ENCODE measurements at regions not wholly inside any gene's neighbourhood (a gene's known extent, or its start where the extent isn't known, plus 50 kb on each side); places are given as distances from the start of the nearest gene placed in this dataset.

DNA sequence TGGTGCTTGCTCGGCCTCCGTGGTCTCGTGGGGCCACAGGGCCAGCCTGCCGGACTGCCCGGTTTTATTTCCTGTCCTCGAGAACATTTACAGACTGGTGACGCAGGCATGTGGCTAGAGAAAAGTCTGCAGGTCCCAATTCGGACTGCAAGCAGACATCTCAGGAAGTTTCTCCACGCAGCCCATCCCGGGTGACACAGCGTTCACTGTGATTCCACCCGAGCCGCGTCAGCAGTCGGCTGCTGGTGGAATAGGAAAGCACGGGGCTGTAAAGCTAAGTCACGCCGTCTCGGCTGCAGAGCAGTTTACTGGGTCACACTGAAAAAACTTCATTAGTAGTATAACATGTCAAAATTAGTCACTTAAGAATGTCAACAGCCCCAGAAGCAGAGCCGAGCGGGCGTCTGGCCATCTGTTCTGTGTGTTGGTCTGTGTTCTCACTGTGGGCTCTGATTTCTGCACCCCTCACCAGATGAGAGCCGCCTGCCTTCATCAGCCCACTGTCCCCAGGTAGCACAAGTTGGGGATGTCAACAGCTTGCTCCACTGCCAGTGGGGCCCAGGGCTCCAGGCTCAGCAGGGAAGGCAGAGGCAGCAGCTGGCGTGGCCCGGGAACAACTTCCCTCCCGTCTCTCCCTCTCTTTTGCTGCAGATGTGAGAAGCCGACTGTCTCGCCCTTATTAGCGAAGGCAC is 363.7 kb downstream of the IRX2 start:
- Mint-ChIP-seq H3K27me3 (ENCODE audit: low read depth) (no peaks in the 10 kb centered on the region), H3K9me3 (peaks cover 3% of the 10 kb centered on the region), H3K36me3 (ENCODE audit: low read depth) (no peaks in the 10 kb centered on the region), H3K4me1 (ENCODE audit: low read depth) (no peaks in the 10 kb centered on the region), H3K27ac (no peak overlapping the region), H3K4me3 (no peak overlapping the region)

GRCh38 chr5:2387250-2387633 is 364.2 kb downstream of the IRX2 start:
- Mint-ChIP-seq H3K27me3 (ENCODE audit: low read depth) (no peaks in the 10 kb centered on the region), H3K4me1 (ENCODE audit: low read depth) (no peaks in the 10 kb centered on the region), H3K4me3 (no peak overlapping the region), H3K27ac (no peak overlapping the region), H3K9me3 (no peaks in the 10 kb centered on the region), H3K36me3 (ENCODE audit: low read depth) (no peaks in the 10 kb centered on the region)

DNA sequence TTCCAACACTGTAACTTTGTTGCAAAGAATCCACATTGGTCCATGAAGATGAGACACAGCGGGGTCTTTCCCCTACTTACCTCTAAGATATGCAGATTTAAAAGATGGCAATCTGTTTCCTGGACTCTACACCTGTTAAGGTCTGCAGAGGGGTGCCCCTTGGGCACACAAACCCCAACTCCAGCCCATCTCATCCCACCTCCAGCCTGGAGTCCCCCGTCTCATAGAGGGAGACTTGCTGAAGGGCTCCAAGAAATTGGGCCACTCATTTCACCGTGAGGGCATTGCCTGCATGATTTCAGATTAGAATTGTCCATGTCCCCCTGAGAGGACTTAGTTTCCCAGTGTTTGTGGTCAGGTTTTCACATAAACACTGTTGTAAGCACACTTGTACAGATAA is 365.7 kb downstream of the IRX2 start:
- H3K9me3 Mint-ChIP-seq, result no peaks in the 10 kb centered on the region
- no peak overlapping the region for H3K4me3 Mint-ChIP-seq
- no peaks in the 10 kb centered on the region for H3K27me3 Mint-ChIP-seq (ENCODE audit: low read depth)
- no peak overlapping the region for H3K27ac Mint-ChIP-seq
- H3K4me1 Mint-ChIP-seq (ENCODE audit: low read depth), result no peaks in the 10 kb centered on the region
- H3K36me3 Mint-ChIP-seq (ENCODE audit: low read depth), result no peaks in the 10 kb centered on the region

DNA sequence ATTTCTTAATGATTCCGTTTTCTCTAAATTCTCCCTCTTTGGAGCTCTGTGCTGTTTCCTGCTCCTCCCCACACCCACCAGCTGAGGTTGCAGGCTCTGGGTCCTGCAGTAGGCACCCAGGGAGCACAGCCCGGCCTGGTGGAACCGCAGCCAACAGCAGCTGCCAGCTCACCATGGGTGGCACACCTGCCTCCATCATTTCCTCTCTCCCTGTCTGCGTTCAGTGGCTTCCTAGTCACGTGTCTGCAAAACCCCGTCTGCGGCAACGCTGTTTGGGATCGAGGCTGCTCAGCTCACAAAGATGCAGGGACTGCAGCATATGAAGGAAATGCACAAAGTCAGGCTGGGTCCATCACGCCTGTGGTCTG is 367.8 kb downstream of the IRX2 start:
- Mint-ChIP-seq H3K27me3 (ENCODE audit: low read depth) (no peaks in the 10 kb centered on the region), H3K4me1 (ENCODE audit: low read depth) (no peaks in the 10 kb centered on the region), H3K36me3 (ENCODE audit: low read depth) (no peaks in the 10 kb centered on the region), H3K9me3 (no peaks in the 10 kb centered on the region), H3K27ac (no peak overlapping the region), H3K4me3 (no peak overlapping the region)

- Mint-ChIP-seq H3K4me1 (ENCODE audit: low read depth) (no peaks in the 10 kb centered on the region), H3K9me3 (no peaks in the 10 kb centered on the region), H3K36me3 (ENCODE audit: low read depth) (no peaks in the 10 kb centered on the region), H3K27ac (no peak overlapping the region), H3K27me3 (ENCODE audit: low read depth) (no peaks in the 10 kb centered on the region), H3K4me3 (no peak overlapping the region)
Measured at GRCh38 chr5:2382776-2383697, 368.4 kb downstream of the IRX2 start.

DNA sequence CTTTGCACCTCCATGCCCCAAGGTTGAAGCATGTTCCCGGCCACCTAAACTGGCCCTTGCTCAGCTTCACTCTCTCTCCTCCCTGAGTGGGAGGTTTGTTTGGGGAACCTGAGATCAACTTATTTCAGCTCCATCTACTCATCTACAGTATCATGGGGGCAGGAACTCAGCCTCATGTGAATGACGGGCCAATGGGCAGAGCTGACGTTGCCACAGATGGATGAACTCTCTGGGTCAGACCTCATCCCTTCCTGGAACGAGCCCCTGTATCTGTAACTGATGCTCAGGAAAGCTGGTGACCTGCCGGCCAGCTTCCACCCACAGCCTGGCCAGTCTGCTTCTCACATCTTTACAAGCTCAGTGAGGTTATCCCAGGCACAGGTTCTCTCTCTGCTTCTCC is 369.6 kb downstream of the IRX2 start:
- Mint-ChIP-seq H3K27me3 (ENCODE audit: low read depth) (no peaks in the 10 kb centered on the region), H3K27ac (no peak overlapping the region), H3K9me3 (no peaks in the 10 kb centered on the region), H3K4me1 (ENCODE audit: low read depth) (no peaks in the 10 kb centered on the region), H3K4me3 (no peak overlapping the region), H3K36me3 (ENCODE audit: low read depth) (no peaks in the 10 kb centered on the region)

DNA sequence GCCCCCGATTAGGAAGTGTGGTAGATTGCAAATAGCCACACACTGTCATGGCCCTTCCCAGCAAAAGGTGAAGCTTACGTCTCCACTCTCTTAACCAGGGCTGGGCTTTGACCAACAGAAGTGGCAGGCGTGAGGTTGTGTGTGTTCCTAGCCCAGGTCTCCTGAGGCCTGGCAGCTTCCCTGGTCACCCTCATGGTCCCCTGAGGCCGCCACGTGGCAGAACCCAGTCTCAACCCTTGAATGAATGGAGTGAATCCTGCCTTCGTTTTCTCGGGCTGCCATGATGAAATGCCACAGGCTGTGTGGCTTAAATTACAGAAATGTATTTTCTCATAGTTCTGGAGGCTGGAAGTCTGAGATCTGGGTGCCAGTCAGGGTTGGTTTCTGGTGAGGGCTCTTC is 370.4 kb downstream of the IRX2 start:
- Mint-ChIP-seq H3K27me3 (ENCODE audit: low read depth) (no peaks in the 10 kb centered on the region), H3K4me1 (ENCODE audit: low read depth) (no peaks in the 10 kb centered on the region), H3K27ac (no peak overlapping the region), H3K9me3 (no peaks in the 10 kb centered on the region), H3K36me3 (ENCODE audit: low read depth) (no peaks in the 10 kb centered on the region), H3K4me3 (no peak overlapping the region)

- Mint-ChIP-seq H3K4me3 (no peak overlapping the region), H3K27me3 (ENCODE audit: low read depth) (no peaks in the 10 kb centered on the region), H3K4me1 (ENCODE audit: low read depth) (no peaks in the 10 kb centered on the region), H3K27ac (no peak overlapping the region), H3K9me3 (no peaks in the 10 kb centered on the region), H3K36me3 (ENCODE audit: low read depth) (no peaks in the 10 kb centered on the region)
Measured at GRCh38 chr5:2378976-2379375, 372.5 kb downstream of the IRX2 start.

DNA sequence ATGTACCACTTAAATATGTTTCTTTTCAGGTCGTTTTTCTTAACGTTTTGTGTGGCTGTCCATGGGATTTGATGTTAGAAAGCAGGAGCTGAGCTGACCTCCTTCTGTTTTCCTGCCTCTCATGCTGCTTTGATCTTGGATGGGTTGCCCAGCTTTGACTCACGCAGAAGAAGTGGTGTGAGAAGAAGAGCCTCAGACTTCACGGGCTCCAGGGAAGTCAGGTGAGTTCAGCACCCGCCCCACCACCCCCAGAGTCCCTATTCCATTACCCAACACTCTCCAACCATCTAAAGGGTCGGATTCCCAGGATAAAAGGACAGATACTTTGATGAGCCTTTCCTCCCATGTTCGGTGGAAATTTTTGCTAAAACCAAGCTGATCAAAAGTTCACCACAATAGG is 373.4 kb downstream of the IRX2 start:
- Mint-ChIP-seq H3K27ac (no peak overlapping the region), H3K27me3 (ENCODE audit: low read depth) (no peaks in the 10 kb centered on the region), H3K4me1 (ENCODE audit: low read depth) (no peaks in the 10 kb centered on the region), H3K36me3 (ENCODE audit: low read depth) (no peaks in the 10 kb centered on the region), H3K4me3 (no peak overlapping the region), H3K9me3 (peaks cover 4% of the 10 kb centered on the region)

- H3K4me3 Mint-ChIP-seq, result no peak overlapping the region
- peaks cover 17% of the 10 kb centered on the region for H3K9me3 Mint-ChIP-seq
Measured at GRCh38 chr5:2376486-2376885, 375.0 kb downstream of the IRX2 start.

GRCh38 chr5:2375757-2376250 is 375.7 kb downstream of the IRX2 start:
- Mint-ChIP-seq H3K36me3 (ENCODE audit: low read depth) (no peaks in the 10 kb centered on the region), H3K4me1 (ENCODE audit: low read depth) (no peaks in the 10 kb centered on the region), H3K9me3 (peaks cover 17% of the 10 kb centered on the region), H3K4me3 (no peak overlapping the region), H3K27ac (no peak overlapping the region), H3K27me3 (ENCODE audit: low read depth) (no peaks in the 10 kb centered on the region)

More at GRCh38 chr5:2376486-2376885, 375.0 kb downstream of the IRX2 start:
- Mint-ChIP-seq H3K27ac (no peak overlapping the region), H3K36me3 (ENCODE audit: low read depth) (no peaks in the 10 kb centered on the region), H3K27me3 (ENCODE audit: low read depth) (no peaks in the 10 kb centered on the region), H3K4me1 (ENCODE audit: low read depth) (no peaks in the 10 kb centered on the region)

GRCh38 chr5:2375291-2375690 is 376.2 kb downstream of the IRX2 start:
- Mint-ChIP-seq H3K9me3 (peaks cover 18% of the 10 kb centered on the region), H3K36me3 (ENCODE audit: low read depth) (no peaks in the 10 kb centered on the region), H3K4me3 (no peak overlapping the region), H3K4me1 (ENCODE audit: low read depth) (no peaks in the 10 kb centered on the region), H3K27me3 (ENCODE audit: low read depth) (no peaks in the 10 kb centered on the region), H3K27ac (no peak overlapping the region)

GRCh38 chr5:2374703-2375102 is 376.8 kb downstream of the IRX2 start:
- Mint-ChIP-seq H3K9me3 (peaks cover 24% of the 10 kb centered on the region), H3K27me3 (ENCODE audit: low read depth) (no peaks in the 10 kb centered on the region), H3K27ac (no peak overlapping the region), H3K4me3 (no peak overlapping the region), H3K36me3 (ENCODE audit: low read depth) (no peaks in the 10 kb centered on the region), H3K4me1 (ENCODE audit: low read depth) (no peaks in the 10 kb centered on the region)

DNA sequence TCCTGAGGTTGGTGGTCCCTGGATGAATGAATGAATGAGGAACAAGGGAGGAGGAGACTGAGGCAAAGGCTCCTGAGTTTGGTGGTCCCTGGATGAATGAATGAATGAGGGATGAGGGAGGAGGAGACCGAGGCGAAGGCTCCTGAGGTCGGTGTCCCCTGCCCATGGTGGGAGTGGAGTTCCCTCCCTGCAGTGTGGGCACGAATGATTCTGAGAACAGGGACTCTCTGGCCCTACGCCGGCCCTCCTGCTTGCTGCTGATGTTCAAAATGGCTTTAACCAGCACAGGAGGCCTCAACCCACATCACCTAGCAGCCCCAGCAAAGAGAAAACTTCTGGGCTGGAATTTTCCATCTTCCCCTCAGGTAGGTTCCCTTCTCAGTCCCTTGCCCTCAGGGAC is 377.8 kb downstream of the IRX2 start:
- Mint-ChIP-seq H3K36me3 (ENCODE audit: low read depth) (no peaks in the 10 kb centered on the region), H3K9me3 (peaks cover 31% of the 10 kb centered on the region), H3K27me3 (ENCODE audit: low read depth) (no peaks in the 10 kb centered on the region), H3K4me3 (no peak overlapping the region), H3K4me1 (ENCODE audit: low read depth) (no peaks in the 10 kb centered on the region), H3K27ac (no peak overlapping the region)

GRCh38 chr5:2371419-2371710 is 380.1 kb downstream of the IRX2 start:
- no peak overlapping the region for H3K4me3 Mint-ChIP-seq

More at GRCh38 chr5:2371419-2371710, 380.1 kb downstream of the IRX2 start:
- H3K36me3 Mint-ChIP-seq (ENCODE audit: low read depth), result no peaks in the 10 kb centered on the region
- H3K4me1 Mint-ChIP-seq (ENCODE audit: low read depth), result no peaks in the 10 kb centered on the region
- peaks cover 31% of the 10 kb centered on the region for H3K9me3 Mint-ChIP-seq
- H3K27me3 Mint-ChIP-seq (ENCODE audit: low read depth), result no peaks in the 10 kb centered on the region
- H3K27ac Mint-ChIP-seq, result no peak overlapping the region

Measured in T-helper 1 cell treated with Interleukin-12 subunit alpha and Interleukin-12 subunit beta and Interleukin-4 antibody, amounts not matched to agents 30 μg/mL and 1 μg/mL, for 36 hours (primary cell).